Mesenchymal stem cell (in vitro differentiated cells and primary cell): ENCODE measurements at regions not wholly inside any gene's neighbourhood (a gene's known extent, or its start where the extent isn't known, plus 50 kb on each side); places are given as distances from the start of the nearest gene placed in this dataset.

Source experiments
- DNase-seq: peaks from one replicate; pipeline ENCODE4 v3.0.0-alpha.2; 2013
- H2AFZ ChIP-seq: one replicate; pipeline ENCODE4 v1.6.1; 2013; ENCODE audit warnings: low read depth, mild to moderate bottlenecking, control low read depth, inconsistent platforms, low read length, moderate library complexity
- H2AK5ac ChIP-seq: 2 replicates; pipeline ENCODE4 v1.6.1; 2013; ENCODE audit warnings: low read length, moderate library complexity, mild to moderate bottlenecking, inconsistent platforms; ENCODE audit not compliant: severe bottlenecking
- H2BK120ac ChIP-seq: one replicate; pipeline ENCODE4 v1.6.1; 2013; ENCODE audit warnings: low read depth, mild to moderate bottlenecking, inconsistent platforms, low read length, moderate library complexity
- H2BK12ac ChIP-seq, 2 experiments: one replicate each; pipeline ENCODE4 v1.6.1; 2013; ENCODE audit warnings: inconsistent platforms in 2 of 2, low read length in 2 of 2, mild to moderate bottlenecking in 2 of 2, moderate library complexity in 2 of 2, control low read depth in 1 of 2
- H2BK15ac ChIP-seq: one replicate; pipeline ENCODE4 v1.6.1; 2013; ENCODE audit warnings: mild to moderate bottlenecking, low read depth, inconsistent platforms; ENCODE audit not compliant: poor library complexity, severe bottlenecking
- H2BK5ac ChIP-seq: 2 replicates; pipeline ENCODE4 v1.6.1; 2013; ENCODE audit warnings: low read depth, mild to moderate bottlenecking, low read length, control low read depth, inconsistent platforms; ENCODE audit not compliant: poor library complexity, severe bottlenecking
- H3K14ac ChIP-seq, 2 experiments: one replicate each; pipeline ENCODE4 v1.6.1; 2013; ENCODE audit warnings: inconsistent platforms in 2 of 2, low read length in 2 of 2, control low read depth in 1 of 2, mild to moderate bottlenecking in 1 of 2, moderate library complexity in 1 of 2
- H3K18ac ChIP-seq, 2 experiments: one replicate each; pipeline ENCODE4 v1.6.1; 2013; ENCODE audit warnings: inconsistent platforms in 2 of 2, low read length in 2 of 2, control low read depth in 1 of 2, low read depth in 1 of 2, mild to moderate bottlenecking in 1 of 2
- H3K23ac ChIP-seq, 2 experiments: one replicate each; pipeline ENCODE4 v1.6.1; 2013; ENCODE audit warnings: inconsistent platforms in 2 of 2, low read length in 2 of 2, mild to moderate bottlenecking in 2 of 2, moderate library complexity in 2 of 2, control low read depth in 1 of 2
- H3K27ac ChIP-seq: 2 replicates; pipeline ENCODE4 v1.5.1; 2013; ENCODE audit warnings: mild to moderate bottlenecking, moderate library complexity, low read length, control low read depth, inconsistent platforms; ENCODE audit not compliant: poor library complexity, severe bottlenecking
- H3K27me3 ChIP-seq, 2 experiments: 2 replicates each; pipeline versions ENCODE4 v1.6.1 to v1.7.0; 2013; ENCODE audit warnings: low read length in 2 of 2, mild to moderate bottlenecking in 2 of 2, moderate library complexity in 2 of 2, control low read depth in 1 of 2, inconsistent platforms in 1 of 2; ENCODE audit not compliant: control insufficient read depth in 1 of 2, insufficient read depth in 1 of 2
- H3K36me3 ChIP-seq, 2 experiments: 2 replicates each; pipeline versions ENCODE4 v1.6.1 to v1.7.0; 2013; ENCODE audit warnings: low read length in 2 of 2, control low read depth in 1 of 2, inconsistent platforms in 1 of 2, low read depth in 1 of 2, mild to moderate bottlenecking in 1 of 2; ENCODE audit not compliant: insufficient read depth in 2 of 2, control insufficient read depth in 1 of 2
- H3K4ac ChIP-seq, 2 experiments: one replicate each; pipeline ENCODE4 v1.6.1; 2013; ENCODE audit warnings: inconsistent platforms in 2 of 2, low read length in 2 of 2, mild to moderate bottlenecking in 2 of 2, moderate library complexity in 2 of 2, control low read depth in 1 of 2, low read depth in 1 of 2
- H3K4me1 ChIP-seq: 2 replicates; pipeline ENCODE4 v1.6.1; 2013; ENCODE audit warnings: low read depth, low read length, control low read depth; ENCODE audit not compliant: control insufficient read depth, insufficient read depth
- H3K4me2 ChIP-seq: 2 replicates; pipeline ENCODE4 v1.6.1; 2013; ENCODE audit warnings: low read length, mild to moderate bottlenecking, inconsistent platforms; ENCODE audit not compliant: poor library complexity, severe bottlenecking
- H3K4me3 ChIP-seq, 2 experiments: 2 replicates each; pipeline versions ENCODE4 v1.5.1 to v1.7.0; 2013; ENCODE audit warnings: low read length in 2 of 2, mild to moderate bottlenecking in 2 of 2, control low read depth in 1 of 2, low read depth in 1 of 2; ENCODE audit not compliant: insufficient read depth in 1 of 2
- H3K79me1 ChIP-seq: replicated peaks from 2 replicates; pipeline ENCODE4 v1.6.1; 2013; ENCODE audit warnings: mild to moderate bottlenecking, control low read depth, low read length, inconsistent platforms; ENCODE audit not compliant: poor library complexity, severe bottlenecking
- H3K9ac ChIP-seq: 2 replicates; pipeline ENCODE4 v1.7.0; 2013; ENCODE audit warnings: mild to moderate bottlenecking, low read length, moderate library complexity
- H3K9me3 ChIP-seq: 2 replicates; pipeline ENCODE4 v1.7.0; 2013; ENCODE audit warnings: mild to moderate bottlenecking, low read length; ENCODE audit not compliant: control insufficient read depth
- H4K8ac ChIP-seq: one replicate; pipeline ENCODE4 v1.6.1; 2013; ENCODE audit warnings: inconsistent platforms, mild to moderate bottlenecking, low read length, moderate library complexity
- H4K91ac ChIP-seq: one replicate; pipeline ENCODE4 v1.6.1; 2013; ENCODE audit warnings: mild to moderate bottlenecking, low read length, inconsistent platforms
- WGBS: methylation state at CpG from one replicate; pipeline ENCODE4 v1.1.7; 2013; ENCODE audit warnings: mixed read lengths; 5-methylcytosine and 5-hydroxymethylcytosine counted together

GRCh38 chr1:221397606-221398005 is 344.3 kb downstream of the DUSP10 start:
- no peak overlapping the region for H2BK5ac ChIP-seq
- no peak overlapping the region for H3K23ac ChIP-seq
- no peaks in the 10 kb centered on the region for H3K79me1 ChIP-seq
- peak overlapping the region; percentile 23 for H4K8ac ChIP-seq
- H2BK120ac ChIP-seq, result no peak overlapping the region
- no peaks in the 10 kb centered on the region for H3K27me3 ChIP-seq
- H3K14ac ChIP-seq, result no peak overlapping the region
- no peak overlapping the region for H3K18ac ChIP-seq
- no peak overlapping the region for H2BK12ac ChIP-seq
- H3K4me1 ChIP-seq, result peaks cover 2% of the 10 kb centered on the region
- no peak overlapping the region for H2AFZ ChIP-seq
- H3K36me3 ChIP-seq, result no peaks in the 10 kb centered on the region
- no peak overlapping the region for H3K9ac ChIP-seq
- no peak for DNase-seq
- H3K9me3 ChIP-seq, result peaks cover 19% of the 10 kb centered on the region
- H4K91ac ChIP-seq, result no peak overlapping the region
- H3K4me2 ChIP-seq, result no peak overlapping the region
- no peak overlapping the region for H3K4ac ChIP-seq
- H2BK15ac ChIP-seq, result no peak overlapping the region
- WGBS, result 96% methylated on average over 3 of the region's 3 CpGs
- H3K4me3 ChIP-seq, result no peak overlapping the region
- H2AK5ac ChIP-seq, result no peak overlapping the region
- no peak overlapping the region for H3K27ac ChIP-seq

- H2BK15ac ChIP-seq, result no peak overlapping the region
- H2BK120ac ChIP-seq, result no peak overlapping the region
- H2BK12ac ChIP-seq, result no peak overlapping the region
- H4K91ac ChIP-seq, result no peak overlapping the region
- H3K79me1 ChIP-seq, result no peaks in the 10 kb centered on the region
- H2AFZ ChIP-seq, result no peak overlapping the region
- H3K14ac ChIP-seq, result no peak overlapping the region
- no peaks in the 10 kb centered on the region for H3K27me3 ChIP-seq
- H2AK5ac ChIP-seq, result no peak overlapping the region
- no peak overlapping the region for H3K23ac ChIP-seq
- WGBS, result no CpG with 5 or more reads among the region's 1 CpG
- H3K4me3 ChIP-seq, result no peak overlapping the region
- H3K18ac ChIP-seq, result no peak overlapping the region
- H3K9me3 ChIP-seq, result peaks cover 4% of the 10 kb centered on the region
- no peak overlapping the region for H2BK5ac ChIP-seq
- no peaks in the 10 kb centered on the region for H3K36me3 ChIP-seq
- H3K9ac ChIP-seq, result no peak overlapping the region
- H3K4ac ChIP-seq, result no peak overlapping the region
- no peak for DNase-seq
- H3K27ac ChIP-seq, result no peak overlapping the region
- no peak overlapping the region for H4K8ac ChIP-seq
- no peaks in the 10 kb centered on the region for H3K4me1 ChIP-seq
- H3K4me2 ChIP-seq, result no peak overlapping the region
These were observed 336.7 kb downstream of the DUSP10 start for GRCh38 chr1:221405146-221405545.

- H3K23ac ChIP-seq, result no peak overlapping the region
- no peak overlapping the region for H3K9ac ChIP-seq
- no peak overlapping the region for H2BK12ac ChIP-seq
- H4K8ac ChIP-seq, result no peak overlapping the region
- H3K4me2 ChIP-seq, result no peak overlapping the region
- H3K14ac ChIP-seq, result no peak overlapping the region
- H4K91ac ChIP-seq, result no peak overlapping the region
- H2BK120ac ChIP-seq, result no peak overlapping the region
- H3K27me3 ChIP-seq, result no peaks in the 10 kb centered on the region
- H2AK5ac ChIP-seq, result no peak overlapping the region
- no peak overlapping the region for H2AFZ ChIP-seq
- no peak overlapping the region for H3K4ac ChIP-seq
- 63% methylated on average over 6 of the region's 7 CpGs for WGBS
- no peaks in the 10 kb centered on the region for H3K4me1 ChIP-seq
- no peak overlapping the region for H2BK15ac ChIP-seq
- no peaks in the 10 kb centered on the region for H3K79me1 ChIP-seq
- H3K27ac ChIP-seq, result no peak overlapping the region
- no peaks in the 10 kb centered on the region for H3K36me3 ChIP-seq
- H3K18ac ChIP-seq, result no peak overlapping the region
- H3K4me3 ChIP-seq, result no peak overlapping the region
- DNase-seq, result no peak
- H2BK5ac ChIP-seq, result no peak overlapping the region
- no peaks in the 10 kb centered on the region for H3K9me3 ChIP-seq
These were observed 333.6 kb downstream of the DUSP10 start for GRCh38 chr1:221408117-221408803.

- no peak overlapping the region for H2BK120ac ChIP-seq
- no peak overlapping the region for H3K9ac ChIP-seq
- no peak overlapping the region for H4K91ac ChIP-seq
- no peak for DNase-seq
- H3K27me3 ChIP-seq, result no peaks in the 10 kb centered on the region
- no peaks in the 10 kb centered on the region for H3K4me1 ChIP-seq
- H2BK5ac ChIP-seq, result no peak overlapping the region
- no peak overlapping the region for H3K4me2 ChIP-seq
- no peaks in the 10 kb centered on the region for H3K79me1 ChIP-seq
- H3K9me3 ChIP-seq, result no peaks in the 10 kb centered on the region
- H3K23ac ChIP-seq, result no peak overlapping the region
- no peaks in the 10 kb centered on the region for H3K36me3 ChIP-seq
- no peak overlapping the region for H3K27ac ChIP-seq
- no peak overlapping the region for H2AFZ ChIP-seq
- H4K8ac ChIP-seq, result no peak overlapping the region
- no peak overlapping the region for H2AK5ac ChIP-seq
- no peak overlapping the region for H2BK15ac ChIP-seq
- no peak overlapping the region for H3K14ac ChIP-seq
- no peak overlapping the region for H2BK12ac ChIP-seq
- no peak overlapping the region for H3K4ac ChIP-seq
- no peak overlapping the region for H3K4me3 ChIP-seq
- 89% methylated on average over 2 of the region's 3 CpGs for WGBS
- no peak overlapping the region for H3K18ac ChIP-seq
These were observed 330.6 kb downstream of the DUSP10 start for GRCh38 chr1:221411283-221411682.
